HCEC 1CT (cell line): ENCODE measurements at regions not wholly inside any gene's neighbourhood (a gene's known extent, or its start where the extent isn't known, plus 50 kb on each side); places are given as distances from the start of the nearest gene placed in this dataset.
"Not testable (repeated sequence)": the region's sequence is repeated elsewhere in the genome, so short reads cannot be mapped to it uniquely, and the experiment has no call there.

Source experiments
- DNase-seq: peaks from one replicate; pipeline ENCODE4 v3.0.0-alpha.2; 2017

DNA sequence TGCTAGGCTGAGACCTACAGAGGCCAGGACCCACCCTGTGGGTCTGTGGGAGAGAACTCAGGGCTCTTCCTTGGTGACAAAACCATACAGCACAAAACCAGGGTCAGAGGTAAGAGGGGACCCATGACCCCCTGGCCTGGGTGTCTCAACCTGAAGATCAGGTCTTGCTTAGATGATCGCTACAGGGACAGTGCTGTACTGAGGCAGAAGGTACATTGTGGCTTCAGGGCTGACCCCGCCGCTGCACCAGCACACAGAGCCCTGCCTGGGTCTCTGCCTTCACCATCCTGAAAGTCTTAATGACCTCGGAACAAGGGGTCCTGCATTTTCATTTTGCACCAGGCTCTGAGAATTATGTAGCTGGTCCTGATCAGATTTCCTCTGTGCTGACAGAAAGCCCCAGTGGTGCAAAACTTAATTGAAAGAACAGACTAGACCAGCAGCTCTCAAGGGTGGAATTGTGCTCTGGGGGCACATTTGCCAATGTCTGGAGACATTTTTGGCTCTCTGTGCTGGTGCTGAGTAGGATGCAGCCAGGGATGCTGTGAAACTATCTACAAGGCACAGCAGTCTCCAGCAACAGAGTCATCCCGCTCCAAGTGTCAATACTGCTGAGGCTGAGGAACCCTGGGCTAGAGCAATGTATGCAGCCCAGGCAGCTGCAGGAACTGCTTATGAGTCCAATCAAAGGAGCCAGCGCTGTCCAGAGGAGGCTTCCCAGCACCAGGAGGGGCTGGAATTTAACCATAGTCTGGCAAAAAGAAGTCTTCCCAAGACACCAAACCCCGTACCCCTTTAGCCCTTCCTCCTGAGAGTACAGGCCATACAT lies 254.9 kb downstream of the ERMARD start:
- DNase-seq, result no peak

DNA sequence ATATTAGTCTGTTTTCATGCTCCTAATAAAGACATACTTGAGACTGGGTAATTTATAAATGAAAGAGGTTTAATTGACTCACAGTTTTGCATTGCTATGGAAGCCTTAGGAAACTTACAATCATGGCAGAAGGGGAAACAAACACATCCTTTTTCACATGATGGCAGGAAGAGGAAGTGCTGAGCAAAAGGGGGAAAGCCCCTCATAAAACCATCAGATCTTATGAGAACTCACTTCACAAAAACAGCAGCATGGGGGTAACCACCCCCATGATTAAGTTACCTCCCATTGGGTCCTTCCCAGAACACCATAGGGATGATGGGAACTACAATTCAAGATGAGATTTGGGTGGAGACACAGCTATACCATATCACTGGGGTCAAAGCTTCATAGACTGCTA lies 254.2 kb downstream of the ERMARD start:
- no peak for DNase-seq

DNA sequence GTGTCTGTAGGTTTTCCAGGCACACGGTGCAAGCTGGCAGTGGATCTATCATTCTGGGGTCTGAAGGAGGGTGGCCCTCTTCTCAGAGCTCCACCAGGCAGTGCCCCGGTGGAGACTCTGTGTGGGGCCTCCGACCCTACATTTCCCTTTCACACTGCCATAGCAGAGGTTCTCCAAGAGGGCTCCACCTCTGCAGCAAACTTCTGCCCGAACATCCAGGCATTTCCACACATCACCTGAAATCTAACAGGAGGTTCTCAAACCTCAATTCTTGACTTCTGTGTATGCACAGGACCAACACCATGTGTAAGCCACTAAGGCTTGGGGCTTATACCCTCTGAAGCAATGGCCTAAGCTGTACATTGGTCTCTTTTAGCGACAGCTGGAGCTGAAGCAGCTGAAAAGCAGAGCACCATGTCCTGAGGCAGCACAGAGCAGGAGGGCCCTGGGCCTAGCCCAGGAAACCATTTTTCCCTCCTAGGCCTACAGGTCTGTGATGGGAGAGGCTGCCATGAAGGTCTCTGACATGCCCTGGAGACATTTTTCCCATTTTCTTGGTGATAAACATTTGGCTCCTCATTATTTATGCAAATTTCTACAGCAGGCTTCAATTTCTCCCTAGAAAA lies 253.3 kb downstream of the ERMARD start:
- no peak for DNase-seq

DNA sequence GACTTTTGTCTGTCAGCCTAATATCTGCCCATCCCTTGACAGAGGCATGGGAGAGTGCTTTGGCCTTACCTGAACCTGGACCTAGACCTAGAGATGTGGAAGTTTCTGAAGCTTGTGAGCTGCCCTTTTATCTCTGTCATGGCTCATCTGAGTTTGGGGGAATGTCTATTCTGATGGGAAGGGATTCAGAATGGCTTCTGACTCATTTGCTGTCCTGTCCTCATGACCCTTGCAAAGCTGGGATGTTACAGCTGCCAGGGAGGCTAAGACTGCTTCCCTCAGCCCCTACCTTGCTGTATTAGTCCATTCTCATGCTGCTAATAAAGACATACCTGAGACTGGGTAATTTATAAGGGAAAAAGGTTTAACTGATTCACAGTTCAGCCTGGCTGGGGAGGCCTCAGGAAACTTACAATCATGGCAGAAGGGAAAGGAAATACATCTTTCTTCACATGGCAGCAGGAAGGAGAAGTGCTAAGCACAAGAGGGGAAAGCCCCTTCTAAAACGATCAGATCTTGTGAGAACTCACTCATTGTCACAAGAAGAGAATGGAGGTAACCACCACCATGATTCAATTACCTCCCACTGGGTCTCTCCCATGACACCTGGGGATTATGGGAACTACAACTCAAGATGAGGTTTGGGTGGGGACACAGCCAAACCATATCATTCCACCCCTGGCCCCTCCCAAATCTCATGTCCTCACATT lies 252.2 kb downstream of the ERMARD start:
- DNase-seq, result no peak

DNA sequence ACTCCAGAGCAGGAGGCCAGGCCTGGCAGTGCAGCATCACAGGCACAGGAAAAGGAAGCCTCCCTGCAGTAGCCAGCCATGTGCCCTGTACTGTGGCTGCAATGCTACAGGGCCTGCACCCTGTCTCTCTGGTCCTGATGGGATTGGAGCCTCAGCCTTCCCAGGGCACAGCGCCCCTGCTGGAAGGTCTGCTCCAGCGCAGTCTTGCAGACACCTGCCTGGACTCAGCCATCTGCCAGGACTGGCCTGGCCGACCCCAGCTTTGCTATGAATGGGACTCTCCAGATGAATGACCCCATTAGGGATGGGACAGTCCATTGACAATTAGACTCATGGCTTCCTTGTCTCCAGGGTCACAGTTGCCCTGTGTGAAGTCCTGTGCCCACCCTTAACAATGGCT lies 251.6 kb downstream of the ERMARD start:
- DNase-seq, result no peak

DNA sequence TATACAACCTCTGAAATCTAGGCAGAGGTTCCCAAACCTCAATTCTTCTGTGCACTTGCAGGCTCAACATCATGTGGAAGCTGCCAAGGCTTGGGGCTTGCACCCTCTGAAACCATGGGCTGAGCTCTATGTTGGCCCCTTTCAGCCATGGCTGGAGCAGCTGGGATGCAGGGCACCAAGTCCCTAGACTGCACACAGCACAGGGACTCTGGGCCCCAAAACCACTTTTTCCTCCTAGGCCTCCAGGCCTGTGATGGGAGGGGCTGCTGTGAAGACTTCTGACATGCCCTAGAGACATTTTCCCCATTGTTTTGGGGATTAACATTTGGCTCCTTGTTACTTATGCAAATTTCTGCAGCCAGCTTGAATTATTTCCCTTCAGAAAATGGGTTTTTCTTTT lies 250.4 kb downstream of the ERMARD start:
- DNase-seq, result not testable (repeated sequence)

DNA sequence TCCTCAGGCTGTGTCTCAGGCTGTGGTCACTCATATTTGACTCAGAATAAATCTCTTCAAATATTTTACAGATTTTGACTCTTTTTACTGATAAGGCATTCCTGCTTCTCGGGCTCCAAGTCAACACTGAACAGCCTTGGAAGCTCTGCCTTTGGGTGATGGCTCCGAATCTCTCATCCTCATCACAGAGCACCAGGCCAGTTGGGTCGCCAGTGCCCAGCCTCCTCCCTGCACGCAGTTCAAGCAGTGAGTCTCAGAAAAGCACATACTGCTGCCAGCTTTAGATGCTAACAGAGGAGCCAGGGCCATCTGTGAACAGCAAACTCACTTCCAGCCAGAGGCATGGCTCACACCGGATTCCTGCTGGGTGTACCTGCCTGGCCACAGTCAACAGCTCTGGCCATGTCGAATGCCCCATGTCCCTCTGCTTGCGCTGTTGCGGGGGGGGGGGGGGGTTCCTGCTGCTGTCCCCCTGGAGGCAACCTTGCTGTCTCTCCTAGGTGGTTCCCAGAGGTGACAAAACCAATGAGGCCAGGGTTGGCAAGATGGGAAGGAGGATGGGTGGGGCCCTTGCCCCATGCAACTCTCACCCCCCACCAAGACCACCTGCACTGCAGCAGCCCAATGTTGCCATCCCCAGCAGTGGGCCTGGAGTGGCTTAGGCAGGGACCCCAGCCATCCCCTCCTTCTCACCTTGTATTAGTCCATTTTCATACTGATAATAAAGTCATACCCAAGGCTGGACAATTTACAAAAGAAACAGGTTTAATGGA lies 248.8 kb downstream of the ERMARD start:
- no peak for DNase-seq

DNA sequence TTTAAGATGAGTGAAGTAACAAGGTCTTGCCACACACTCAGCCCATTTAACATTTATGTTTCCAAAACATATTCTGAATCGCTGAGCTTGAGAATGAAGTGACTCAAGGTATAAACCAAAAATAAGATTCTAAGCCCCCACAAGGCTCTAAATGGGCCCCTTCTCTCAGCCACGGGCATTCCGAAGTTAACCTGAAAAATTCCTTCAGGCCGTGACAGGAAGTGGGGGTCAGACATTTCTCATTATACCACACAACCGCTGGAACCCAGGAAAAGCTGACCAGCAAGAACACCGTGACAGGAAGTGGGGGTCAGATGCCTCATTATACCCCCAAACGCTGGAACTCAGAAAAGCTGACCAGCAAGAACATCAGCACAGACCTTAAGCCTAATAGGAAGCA lies 247.9 kb downstream of the ERMARD start:
- DNase-seq, result no peak

DNA sequence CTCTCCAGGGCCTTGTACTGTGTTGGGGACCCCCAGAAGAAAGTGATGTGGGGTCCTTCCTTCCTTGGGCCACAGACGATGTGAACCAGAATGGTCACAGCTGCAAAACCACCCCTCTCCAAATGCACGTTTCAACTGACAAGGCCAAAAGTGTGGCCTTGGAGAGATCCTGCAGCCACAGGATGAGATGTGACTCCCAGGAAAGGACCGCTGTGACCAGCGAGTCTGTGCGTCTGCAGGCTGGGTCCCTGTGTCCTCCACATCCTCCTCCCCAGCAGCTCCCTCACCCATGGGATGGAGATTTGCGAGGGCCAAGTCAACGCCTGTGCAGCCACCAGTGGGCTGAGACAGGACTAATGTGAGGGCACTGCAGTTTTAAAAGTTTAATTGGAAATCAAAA lies 247.0 kb downstream of the ERMARD start:
- no peak for DNase-seq

DNA sequence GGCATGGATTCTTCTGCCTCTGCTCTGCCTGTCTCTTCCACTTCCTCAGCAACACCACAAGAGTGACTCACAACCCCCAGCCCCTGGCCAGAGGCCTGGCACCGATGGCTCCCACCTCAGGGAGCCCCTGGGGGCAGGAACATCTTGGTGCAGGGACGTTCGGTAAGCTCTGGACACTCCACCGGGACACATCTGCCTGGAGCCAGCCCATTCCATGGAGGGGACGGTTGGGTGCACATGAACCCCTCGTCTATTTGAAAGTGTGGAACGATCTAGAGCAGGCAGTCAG lies 246.5 kb downstream of the ERMARD start:
- no peak for DNase-seq

DNA sequence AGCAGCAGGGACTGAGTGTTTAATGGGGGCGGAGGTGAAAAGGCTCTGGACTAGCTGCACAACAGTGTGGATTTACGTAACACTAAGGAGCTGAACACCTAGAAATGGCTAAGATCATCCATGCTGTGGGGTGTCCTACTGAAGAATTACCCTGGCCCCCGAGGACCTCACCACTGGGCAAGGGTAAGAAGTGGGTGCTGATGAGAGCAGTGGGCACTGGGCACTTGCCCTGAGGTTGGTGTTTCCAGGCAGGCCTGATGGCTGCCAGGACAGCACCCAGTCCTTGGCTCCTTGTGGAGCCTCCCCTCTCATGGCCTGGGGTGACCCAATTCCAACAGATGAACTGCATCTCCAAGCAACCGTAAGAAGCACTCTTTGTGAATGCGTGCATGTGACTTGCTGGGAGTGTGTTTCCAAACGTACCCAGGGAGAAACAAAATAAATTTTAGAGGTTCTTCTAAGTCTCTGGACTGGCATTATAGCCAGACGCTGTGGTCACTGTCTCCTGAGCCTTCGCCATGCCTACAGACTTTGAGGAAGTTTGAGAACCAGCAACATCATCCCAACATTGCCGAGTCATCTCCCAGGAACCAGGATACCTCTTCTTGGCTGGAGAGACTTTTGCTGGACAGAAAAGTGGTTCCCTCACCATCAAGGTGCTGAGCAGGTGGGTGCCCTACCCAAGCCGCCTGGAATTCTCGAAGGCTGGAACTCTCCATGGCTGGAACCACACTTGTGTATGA lies 245.9 kb downstream of the ERMARD start:
- no peak for DNase-seq

DNA sequence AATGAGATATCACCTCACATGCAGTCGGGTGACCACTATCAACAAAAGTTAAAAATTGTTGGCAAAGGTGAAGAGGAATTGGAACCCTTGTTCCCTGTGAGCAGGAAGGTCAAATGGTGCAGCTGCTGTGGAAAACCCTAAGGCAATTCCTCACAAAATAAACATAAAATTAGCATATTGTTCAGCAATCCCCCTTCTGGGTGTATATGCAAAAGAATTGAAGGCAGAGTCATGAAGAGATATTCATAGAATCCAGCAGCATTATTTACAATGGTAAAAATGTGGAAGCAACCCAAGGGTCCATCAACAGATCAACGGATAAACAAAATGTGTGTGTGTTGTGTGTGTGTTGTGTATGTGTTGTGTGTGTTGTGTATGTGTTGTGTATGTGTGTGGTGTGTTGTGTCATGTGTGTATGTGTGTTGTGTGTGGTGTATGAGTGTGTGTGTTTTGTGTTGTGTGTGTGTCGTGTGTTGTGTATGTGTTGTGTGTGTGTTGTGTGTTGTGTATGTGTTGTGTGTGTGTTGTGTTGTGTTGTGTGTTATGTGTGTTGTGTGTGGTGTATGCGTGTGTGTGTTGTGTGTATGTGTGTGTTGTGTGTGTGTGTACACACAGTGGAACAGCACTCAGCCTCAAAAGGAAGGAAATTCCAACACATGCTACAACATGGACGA lies 245.1 kb downstream of the ERMARD start:
- DNase-seq, result no peak

DNA sequence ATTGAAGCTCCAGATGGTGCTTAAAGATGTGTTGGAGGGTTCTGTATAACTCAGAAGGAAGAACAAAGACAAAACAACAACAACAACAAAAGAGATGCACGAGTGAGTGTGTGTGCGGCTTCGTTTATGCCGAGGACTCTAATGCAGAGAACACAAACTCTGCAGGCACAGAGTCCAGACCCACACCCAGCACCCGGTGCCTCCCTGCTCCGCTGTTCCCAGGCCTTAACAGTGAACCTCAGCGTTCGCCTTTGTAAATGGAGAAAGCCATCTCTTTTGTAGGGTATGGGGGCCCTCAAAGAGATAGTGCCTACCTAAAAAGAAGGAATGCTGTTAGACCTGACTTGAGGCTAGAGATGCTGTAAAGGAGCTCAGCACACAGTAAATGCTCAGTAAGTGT lies 243.3 kb downstream of the ERMARD start:
- no peak for DNase-seq

DNA sequence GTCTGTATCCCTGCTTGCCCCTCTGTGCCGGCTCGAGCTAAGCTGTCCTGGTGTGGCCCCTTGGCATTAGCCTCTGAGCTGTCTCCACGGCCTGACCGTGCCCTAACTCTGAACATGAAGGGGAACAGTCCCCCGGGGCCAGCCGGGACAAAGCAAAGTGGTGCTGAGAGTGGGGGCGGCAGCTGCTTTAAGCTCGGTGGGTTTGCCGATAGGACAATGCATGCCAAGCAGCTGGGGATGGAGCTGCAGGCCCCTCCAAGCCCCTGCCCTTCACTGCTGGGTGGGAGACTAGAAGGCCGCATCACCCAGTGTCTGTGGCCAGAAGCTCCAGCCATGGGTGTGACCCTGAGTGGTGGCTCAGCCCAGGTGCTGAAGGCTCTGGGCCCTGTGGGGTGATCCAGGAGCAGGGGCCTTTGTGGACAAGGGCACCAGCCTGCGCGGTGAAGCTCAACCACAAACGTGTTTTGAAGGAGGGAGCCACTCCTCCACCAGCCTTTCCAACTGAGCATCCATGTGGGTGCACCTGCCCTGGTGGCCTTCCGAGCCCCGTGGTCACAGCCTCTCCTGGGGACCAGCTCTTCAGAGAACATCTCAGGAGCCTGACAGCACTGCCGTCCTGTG lies 242.5 kb downstream of the ERMARD start:
- no peak for DNase-seq

DNA sequence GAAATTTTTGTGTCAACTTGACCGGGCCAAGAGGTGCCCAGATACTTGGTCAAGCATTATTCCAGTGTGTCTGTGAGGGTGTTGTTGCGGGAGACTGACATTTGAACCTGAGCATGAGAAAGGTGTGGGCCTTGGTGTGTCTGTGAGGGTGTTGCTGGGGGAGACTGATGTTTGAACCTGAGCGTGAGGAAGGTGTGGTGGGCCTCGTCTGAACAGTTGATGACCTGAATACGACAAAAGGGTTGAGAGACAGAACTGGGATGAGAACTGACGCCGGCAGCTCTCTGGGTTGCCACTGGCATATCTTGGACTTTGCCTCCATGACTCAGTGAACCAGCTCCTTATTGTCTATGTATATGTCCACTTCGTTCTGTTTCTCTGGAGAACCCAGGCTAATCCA lies 240.5 kb downstream of the ERMARD start:
- DNase-seq, result no peak

DNA sequence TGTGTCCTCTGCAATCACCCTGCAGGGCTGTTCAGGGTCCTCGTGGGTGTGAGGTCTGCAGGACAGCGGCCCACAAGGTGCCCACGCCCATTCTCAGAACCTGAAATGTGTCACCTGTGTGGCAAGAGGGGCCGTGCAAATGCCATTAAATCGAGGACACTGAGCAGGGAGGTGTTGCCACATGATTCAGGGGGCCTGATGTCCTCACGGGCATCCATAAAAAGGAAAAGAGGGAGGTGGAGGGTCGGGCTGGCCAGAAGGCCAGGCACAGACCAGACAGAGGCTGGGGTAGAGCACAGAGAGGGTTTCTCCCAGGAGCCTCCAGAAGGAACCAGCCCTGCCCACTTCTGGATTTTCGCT lies 239.6 kb downstream of the ERMARD start:
- DNase-seq, result no peak

DNA sequence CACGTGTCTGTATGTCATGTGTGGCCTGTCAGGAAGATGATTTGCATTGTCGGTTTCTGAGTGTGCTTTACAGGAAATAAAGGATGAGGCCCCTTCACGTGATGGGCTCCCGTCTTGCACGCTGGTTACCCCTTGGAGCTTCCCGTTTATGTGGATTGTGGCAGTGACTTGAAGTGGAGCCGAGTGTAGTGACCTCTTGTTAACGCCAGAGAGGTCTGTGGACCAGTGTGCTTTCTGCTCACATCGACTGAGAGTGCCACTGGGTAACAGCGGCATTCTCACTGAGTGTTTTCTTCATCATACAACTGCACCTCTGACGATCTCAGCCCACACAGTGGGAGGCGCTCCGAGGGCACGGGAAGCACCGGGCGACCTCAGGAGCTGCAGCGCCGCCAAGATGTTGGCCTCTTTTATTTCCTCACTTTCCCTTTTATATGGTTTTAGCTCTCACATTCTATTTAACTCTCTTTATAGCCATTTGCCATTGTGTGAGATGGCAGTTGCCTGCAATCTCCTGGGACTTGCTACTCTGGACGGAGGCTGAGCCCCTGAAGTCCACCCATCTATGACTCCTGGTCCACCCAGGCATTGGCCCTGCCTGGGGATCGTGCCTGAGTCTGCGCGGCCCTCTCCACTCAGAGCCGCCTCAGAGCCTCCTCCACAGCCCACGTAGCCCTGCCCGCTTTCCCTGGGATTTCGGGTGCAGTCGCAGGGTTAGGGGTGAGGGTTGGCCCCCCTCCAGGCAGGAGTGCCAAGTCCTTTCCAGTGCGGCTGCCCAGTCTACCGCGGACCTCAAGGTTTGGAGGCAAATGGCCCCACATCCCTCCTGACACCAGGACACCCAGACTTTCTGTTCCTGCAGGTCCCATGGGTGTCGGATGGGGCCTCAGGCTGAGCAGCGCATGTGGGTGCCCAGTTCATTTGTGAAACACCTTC lies 238.9 kb downstream of the ERMARD start:
- no peak for DNase-seq

DNA sequence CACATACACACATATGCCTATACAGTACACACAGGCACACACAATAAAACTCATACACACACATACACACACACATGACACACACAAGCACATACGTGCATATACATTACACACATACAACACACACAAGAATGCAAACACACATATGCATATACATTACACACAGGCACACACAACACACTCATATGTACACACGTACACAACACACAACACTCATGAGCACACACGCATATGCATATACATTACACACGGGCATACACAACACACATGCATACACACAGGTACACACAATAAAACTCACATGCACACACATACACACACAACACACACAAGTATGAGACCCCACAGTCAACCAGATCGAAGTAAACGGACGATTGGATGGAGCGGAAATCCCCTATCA lies 238.2 kb downstream of the ERMARD start:
- no peak for DNase-seq

DNA sequence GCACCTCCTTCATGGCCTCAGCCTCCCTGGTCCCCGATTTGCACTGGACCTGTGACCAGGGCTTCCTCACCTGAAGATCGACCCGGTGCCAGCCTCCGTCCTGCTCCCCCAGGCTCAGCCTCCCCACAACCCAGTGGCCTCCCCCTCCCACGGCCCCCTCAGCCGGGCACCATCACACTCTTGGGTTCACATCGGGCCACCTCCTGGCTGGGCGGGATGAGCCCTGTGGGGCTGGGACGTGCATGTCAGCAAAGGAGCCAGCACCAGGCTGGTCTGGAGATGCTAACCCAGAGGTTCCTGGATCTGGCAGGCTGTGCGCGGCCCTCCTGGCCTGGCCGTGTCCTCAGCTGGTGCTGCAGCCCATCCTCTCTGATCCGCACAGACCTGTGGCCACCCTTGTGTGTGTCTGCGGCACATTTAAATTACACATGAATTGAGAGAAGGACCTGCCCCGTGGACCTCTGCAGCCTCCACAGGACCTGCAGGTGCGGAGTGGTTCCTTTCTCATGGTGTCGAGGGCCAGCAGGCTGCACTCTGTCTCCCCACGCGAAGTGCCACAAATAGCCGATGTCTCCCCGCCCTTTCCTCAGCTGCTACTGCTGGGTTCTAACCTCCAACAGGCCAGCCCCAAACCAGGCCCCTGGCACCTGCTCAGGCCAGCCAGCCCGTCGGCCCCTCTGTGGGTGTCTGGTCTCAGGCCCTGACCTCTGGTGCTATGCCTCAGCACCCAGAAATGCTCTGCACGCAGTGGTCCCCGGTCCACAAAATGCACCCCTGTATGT lies 237.5 kb downstream of the ERMARD start:
- no peak for DNase-seq
